ENCODE measurements at regions not wholly inside any gene's neighbourhood (a gene's known extent, or its start where the extent isn't known, plus 50 kb on each side); places are given as distances from the start of the nearest gene placed in this dataset.
"Not testable (repeated sequence)": the region's sequence is repeated elsewhere in the genome, so short reads cannot be mapped to it uniquely, and the experiment has no call there.

DNA sequence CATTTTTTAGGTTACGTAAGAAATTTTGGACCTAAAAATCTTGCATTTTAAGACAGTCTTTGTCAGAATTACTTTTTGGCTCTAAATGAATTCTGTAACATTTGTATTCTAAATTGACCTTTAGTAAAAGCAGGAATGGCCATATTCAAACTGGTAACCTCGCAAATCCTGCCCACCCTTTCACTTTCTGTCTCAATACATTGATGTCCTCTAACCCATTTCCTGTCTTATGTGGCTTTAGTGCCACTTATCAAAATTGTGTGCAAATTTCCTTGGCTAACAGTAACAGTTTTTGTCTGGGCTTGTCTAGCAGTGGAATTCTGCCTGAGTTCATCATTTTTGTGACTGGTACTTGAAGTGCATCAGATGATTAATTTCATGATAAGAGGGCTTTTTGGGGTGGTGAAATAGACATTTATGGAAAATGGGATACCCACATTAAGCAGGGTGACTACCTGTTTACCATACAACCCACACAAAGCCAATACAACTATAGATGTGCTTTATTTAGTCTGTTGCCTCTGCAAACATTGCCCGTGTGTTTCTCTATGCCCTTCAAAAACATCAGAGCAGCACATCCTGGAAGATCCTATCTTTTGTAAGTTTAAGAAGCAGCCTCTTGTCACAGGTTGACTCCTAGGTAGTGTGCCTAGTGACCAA is 98.7 kb upstream of the FAM72C start:
- H3K9me3 ChIP-seq; H3K27me3 ChIP-seq (replicated peaks in 1 of 7); H3K4me3 ChIP-seq; H3K36me3 ChIP-seq; DNase-seq; H3K4me1 ChIP-seq; H3K27ac ChIP-seq; intact Hi-C loops (cut with DNase I; ENCODE audit: low total_unique reads): not testable (repeated sequence)
- WGBS, 5 donors = no CpG with 5 or more reads among the region's 3 CpGs

DNA sequence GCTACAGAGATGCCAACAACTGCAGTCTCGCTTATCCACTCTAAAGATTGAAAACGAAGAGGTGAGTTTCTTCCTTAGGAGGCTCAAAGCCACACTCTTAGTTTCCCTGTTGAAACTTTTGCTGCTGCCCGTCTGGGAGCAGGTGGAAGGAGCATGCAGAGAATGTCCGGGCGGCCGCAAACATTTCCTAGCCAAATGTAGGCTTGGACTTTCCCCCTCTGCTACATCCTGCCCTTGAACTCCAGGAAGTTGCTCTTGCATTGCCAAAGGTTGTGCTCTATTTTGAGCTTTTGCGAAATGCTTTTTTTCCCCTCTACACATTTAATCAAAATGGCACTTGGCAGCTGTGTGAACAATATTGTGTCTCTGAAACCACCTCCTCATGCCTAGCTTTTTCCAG is 95.3 kb upstream of the FAM72C start:
- DNase-seq; intact Hi-C loops (cut with DNase I; ENCODE audit: low total_unique reads); H3K4me1 ChIP-seq; H3K36me3 ChIP-seq; H3K4me3 ChIP-seq; H3K9me3 ChIP-seq; H3K27ac ChIP-seq; H3K27me3 ChIP-seq (replicated peaks in 1 of 7): not testable (repeated sequence)
- WGBS, 5 donors = no CpG with 5 or more reads among the region's 7 CpGs

DNA sequence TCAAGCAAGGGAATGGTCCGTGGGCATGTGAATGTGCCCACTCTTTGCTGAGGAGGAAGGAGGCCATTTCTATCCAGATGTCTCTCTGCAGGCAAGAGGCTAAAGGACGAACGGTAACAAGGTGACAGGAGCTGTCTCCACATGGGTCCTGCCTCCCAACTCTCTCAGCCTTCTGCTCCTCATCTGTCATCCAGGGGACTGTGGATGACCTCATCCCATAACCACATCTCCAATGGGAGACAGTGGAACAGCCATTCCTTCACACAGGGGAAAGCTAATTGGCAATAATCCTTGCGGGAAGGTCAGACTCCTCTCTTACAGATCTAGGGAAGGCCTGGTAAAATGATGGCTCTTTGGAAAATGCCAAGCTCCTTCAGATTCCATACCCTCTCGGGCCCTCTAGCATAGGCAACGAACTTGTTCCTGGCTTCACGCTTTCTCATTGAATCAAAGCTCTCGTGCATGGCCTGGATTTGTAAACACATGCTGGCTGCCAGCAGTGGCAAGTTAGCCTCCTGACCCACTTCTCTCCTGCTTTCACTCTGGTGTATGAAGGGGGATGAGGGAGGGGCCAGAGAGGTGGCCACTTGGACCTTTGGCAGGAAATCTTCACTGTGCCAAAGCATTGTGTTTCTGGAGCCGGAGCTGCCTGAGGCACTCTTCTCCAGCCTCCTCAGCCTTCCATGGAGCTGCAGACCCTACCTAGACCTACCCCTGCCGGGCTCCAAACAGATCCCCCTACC is 94.5 kb upstream of the FAM72C start:
- H3K27ac ChIP-seq; H3K9me3 ChIP-seq; H3K4me3 ChIP-seq; H3K36me3 ChIP-seq; H3K4me1 ChIP-seq; intact Hi-C loops (cut with DNase I; ENCODE audit: low total_unique reads); H3K27me3 ChIP-seq (replicated peaks in 1 of 7); DNase-seq: not testable (repeated sequence)
- WGBS, 5 donors = 75 to 100% (median 81%) methylated on average over 4 of the region's 10 CpGs; no CpG with 5 or more reads in 1 of the 5 donors

DNA sequence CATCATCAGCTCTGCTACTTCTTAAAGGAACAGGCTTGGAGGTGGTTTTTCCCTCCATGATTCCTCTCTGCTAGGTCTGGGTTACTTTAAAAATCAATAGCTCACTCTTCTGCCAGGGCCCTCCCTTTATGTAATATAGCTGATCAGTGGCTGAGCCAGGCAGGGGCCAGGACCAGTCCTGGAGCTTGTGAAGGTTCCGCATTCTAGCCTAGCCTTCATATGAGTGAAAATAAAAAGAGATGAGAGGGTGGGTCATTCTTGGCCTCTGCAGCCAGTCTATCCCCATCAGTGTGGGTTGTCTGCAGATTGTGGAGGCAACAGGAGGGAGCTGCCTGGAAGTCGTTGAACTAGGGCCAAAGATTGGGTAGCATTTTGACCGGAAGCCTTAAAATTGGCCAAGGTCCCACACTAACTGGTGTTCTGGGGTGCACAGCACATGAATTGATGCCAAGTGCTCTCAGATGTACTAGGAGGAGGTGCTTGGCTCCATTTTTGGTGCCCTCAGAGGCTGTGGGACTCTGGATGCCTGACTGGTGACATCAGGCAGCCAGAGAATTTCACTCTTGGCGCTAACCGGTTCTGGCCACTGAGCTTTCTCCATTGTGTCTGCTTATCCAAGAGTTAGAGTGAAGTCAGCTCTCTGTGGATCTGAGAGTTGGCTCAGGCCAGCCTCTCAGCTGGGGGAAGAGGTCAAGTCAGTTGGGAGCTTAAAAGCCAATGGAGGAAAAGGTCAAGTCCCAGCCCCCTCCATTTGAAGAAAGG is 93.7 kb upstream of the FAM72C start:
- DNase-seq; H3K27me3 ChIP-seq (replicated peaks in 1 of 7); H3K4me1 ChIP-seq; H3K4me3 ChIP-seq; H3K27ac ChIP-seq; intact Hi-C loops (cut with DNase I; ENCODE audit: low total_unique reads); H3K9me3 ChIP-seq; H3K36me3 ChIP-seq: not testable (repeated sequence)
- no CpG with 5 or more reads among the region's 5 CpGs for WGBS, 5 donors

DNA sequence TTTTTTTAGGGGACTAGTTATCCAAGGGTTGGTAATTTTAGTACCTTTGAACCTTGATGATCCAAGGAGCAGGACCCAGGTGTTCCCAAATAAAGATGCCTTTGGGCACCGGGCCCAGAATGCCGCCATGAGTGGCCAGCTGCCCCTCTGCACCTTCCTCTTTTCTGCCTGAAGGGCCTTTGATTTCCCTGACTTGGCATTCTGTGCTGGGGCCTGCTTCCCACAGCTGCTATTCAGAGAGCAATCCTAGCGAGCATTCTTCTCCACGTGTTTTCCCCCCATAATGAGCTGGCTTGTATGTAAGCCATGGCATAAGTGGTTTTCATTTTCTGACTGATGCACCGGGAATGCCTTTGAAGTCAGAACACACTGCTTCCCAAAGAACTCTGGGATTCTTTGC is 77.6 kb upstream of the FAM72C start:
- H3K27me3 ChIP-seq (replicated peaks in 1 of 7); H3K4me1 ChIP-seq; H3K27ac ChIP-seq; H3K4me3 ChIP-seq; H3K9me3 ChIP-seq; intact Hi-C loops (cut with DNase I; ENCODE audit: low total_unique reads); H3K36me3 ChIP-seq; DNase-seq: not testable (repeated sequence)
- WGBS, 5 donors = no CpG with 5 or more reads among the region's 5 CpGs

DNA sequence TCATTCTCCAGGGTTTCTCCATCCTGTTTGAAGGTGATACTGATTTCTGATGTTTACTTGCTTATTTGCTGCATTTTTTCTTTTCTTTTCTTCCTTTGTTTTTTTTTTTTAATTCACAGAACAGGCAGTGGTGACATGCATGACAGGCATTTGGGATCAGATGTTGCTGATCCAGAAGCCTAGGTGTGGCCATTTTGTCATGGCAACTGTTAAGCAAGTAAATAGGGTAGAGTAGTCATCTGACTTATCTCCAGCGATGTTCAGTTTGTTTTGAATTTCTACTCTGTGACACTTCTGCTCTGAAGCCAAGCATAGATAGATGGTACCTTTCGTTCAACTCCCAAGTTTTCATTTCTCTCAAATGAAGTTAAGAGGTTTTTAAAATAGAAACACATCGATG is 74.9 kb upstream of the FAM72C start:
- DNase-seq; H3K9me3 ChIP-seq; H3K4me3 ChIP-seq; intact Hi-C loops (cut with DNase I; ENCODE audit: low total_unique reads); H3K27me3 ChIP-seq (replicated peaks in 1 of 7); H3K36me3 ChIP-seq; H3K4me1 ChIP-seq; H3K27ac ChIP-seq: not testable (repeated sequence)
- no CpG with 5 or more reads among the region's 3 CpGs for WGBS, 5 donors

DNA sequence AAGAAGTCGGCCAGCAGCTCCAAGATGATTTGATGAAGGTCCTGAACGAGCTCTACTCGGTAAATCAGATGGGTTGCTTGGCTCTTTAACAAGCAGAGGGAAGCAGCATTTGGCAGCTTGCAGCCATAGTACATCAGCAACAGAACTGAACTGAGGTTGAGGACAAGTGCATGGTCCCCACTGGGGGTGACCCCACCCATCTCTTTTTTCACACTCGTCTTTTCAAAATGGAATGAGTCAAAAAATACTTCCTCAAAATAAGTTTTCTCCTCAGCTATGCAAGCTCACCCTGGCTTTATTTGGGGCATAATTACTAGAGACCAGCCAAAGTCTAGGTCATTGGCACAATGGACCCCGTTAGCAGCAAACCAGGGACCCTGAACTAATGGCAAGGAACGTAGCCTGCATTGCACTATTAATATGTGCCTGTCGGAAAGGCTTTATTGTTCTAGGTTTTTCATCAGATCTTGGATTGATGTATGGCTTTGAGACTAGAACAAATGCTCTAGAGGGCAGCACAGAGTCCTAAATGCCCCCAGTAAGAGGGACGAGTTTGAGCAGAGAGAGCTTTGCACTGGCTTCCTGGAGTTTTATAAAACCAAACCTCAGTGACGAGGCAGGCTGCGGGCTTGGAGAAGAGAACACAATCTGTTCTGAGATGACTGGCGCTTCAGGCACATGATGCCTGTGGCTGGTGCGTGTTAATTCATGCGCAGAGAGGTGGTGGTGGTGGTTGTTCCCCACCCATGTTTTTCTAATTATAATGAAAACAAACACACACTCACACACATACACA is 74.2 kb upstream of the FAM72C start:
- DNase-seq; H3K27ac ChIP-seq; H3K36me3 ChIP-seq; H3K9me3 ChIP-seq; H3K4me1 ChIP-seq; intact Hi-C loops (cut with DNase I; ENCODE audit: low total_unique reads); H3K27me3 ChIP-seq (replicated peaks in 1 of 7); H3K4me3 ChIP-seq: not testable (repeated sequence)
- 25 to 73% (median 63%) methylated on average over 4 to 7 of the region's 13 CpGs for WGBS, 5 donors

DNA sequence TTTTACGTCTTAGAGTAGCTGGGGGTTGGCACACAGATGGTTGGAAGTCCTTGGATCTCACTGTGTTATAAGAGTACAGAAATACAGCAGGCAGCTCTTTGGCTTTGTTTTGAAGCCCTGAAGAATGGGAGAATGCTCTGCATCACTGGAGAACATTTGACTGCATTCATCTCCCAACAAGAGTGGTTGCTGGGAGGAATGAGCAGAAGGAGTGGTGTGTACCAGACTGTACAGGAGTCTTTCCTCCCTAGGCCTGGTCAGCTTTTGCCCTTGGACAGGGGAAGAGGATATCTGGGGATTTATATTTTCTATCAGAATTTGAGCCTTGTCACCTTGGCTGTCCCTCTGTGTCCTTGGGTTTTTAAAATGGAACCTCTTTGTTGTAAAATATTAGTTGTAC is 70.5 kb upstream of the FAM72C start:
- H3K27ac ChIP-seq; DNase-seq; H3K4me1 ChIP-seq; H3K36me3 ChIP-seq; intact Hi-C loops (cut with DNase I; ENCODE audit: low total_unique reads); H3K4me3 ChIP-seq; H3K9me3 ChIP-seq; H3K27me3 ChIP-seq (replicated peaks in 1 of 7): not testable (repeated sequence)
- no CpG with 5 or more reads among the region's 1 CpG for WGBS, 5 donors

DNA sequence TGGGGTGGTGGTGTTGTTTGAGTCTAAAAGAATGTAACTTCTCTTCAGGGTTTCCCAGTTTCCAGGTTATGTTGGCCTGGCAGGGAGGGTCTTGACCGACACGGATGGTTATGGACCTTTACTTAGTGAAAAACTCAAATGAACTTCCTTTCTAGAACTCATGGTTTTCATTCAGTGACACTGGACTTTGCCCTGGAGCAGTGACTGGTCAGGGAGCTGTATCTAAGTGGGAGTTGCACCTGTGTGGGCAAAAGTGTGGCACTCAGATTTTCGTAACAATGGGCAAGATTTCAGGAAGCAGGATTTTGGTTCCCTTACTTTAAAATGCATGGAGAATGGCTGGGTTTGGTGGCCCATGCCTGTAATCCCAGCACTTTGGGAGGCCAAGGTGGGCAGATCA is 68.5 kb upstream of the FAM72C start:
- WGBS, 5 donors = no CpG with 5 or more reads among the region's 3 CpGs
- H3K27ac ChIP-seq; H3K27me3 ChIP-seq (replicated peaks in 1 of 7); H3K36me3 ChIP-seq; DNase-seq; H3K9me3 ChIP-seq; H3K4me3 ChIP-seq; intact Hi-C loops (cut with DNase I; ENCODE audit: low total_unique reads); H3K4me1 ChIP-seq: not testable (repeated sequence)

DNA sequence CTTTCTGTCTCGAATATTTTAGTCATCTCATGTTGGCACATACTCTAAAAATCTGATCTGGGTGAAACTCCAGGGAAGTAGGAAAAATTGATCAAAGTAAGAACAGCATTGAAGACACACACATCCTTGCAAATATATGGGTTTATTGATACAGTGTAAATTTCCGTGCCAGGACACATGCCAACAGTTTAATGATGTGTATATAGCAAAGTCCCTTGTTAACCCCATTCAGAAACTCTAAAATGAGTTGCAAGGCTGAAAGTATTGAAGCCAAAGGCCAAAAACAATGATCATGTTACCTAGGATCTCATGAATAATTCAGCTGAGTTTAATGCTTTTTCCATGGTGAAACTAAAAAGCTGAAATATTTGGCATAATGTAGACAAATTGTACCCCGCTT is 62.3 kb upstream of the FAM72C start:
- H3K36me3 ChIP-seq; intact Hi-C loops (cut with DNase I; ENCODE audit: low total_unique reads); H3K4me3 ChIP-seq; H3K4me1 ChIP-seq; H3K27ac ChIP-seq; H3K27me3 ChIP-seq (replicated peaks in 1 of 7); H3K9me3 ChIP-seq; DNase-seq: not testable (repeated sequence)
- WGBS, 5 donors = no CpG with 5 or more reads among the region's 3 CpGs

All from spleen (tissue), 11 donors.